LNCaP clone FGC (cell line): ENCODE measurements at regions not wholly inside any gene's neighbourhood (a gene's known extent, or its start where the extent isn't known, plus 50 kb on each side); places are given as distances from the start of the nearest gene placed in this dataset.
A peak's percentile ranks its signal among the peaks of the same experiment; 100 is the strongest.

ENCODE experiments used
- DNase-seq: peaks from one replicate; pipeline ENCODE4 v3.0.0-alpha.2; 2011; ENCODE audit warnings: low read depth
- H3K4me3 ChIP-seq: 2 replicates; pipeline ENCODE4 v1.5.1; 2011; ENCODE audit warnings: mild to moderate bottlenecking, low read depth, low read length, control low read depth
- TF ChIP-seq, protein P1 (sequence below): IDR thresholded peaks from 2 replicates; pipeline ENCODE4 v1.5.1; 2012; ENCODE audit warnings: mild to moderate bottlenecking; ENCODE audit not compliant: control insufficient read depth, insufficient read depth; ENCODE audit errors: extremely low read depth

DNA sequence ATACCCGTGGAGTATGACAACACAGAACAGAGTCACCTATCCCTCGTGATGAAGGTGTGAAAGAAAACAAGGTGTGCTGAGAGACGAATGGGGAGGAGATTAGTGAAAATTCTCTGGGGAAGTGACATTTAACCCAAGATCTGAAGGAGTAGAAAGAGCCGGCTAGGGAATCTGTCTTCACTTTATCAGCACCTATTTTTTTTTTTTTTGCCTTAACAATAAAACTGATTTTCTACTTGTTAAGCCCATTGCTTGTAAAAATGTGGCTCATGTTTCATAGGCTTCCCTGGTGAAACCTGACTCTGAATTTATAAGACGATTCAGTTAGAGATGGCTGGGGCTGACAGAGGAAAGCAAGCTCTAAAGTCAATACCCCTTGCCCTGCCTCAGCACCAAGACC is 322.6 kb upstream of the MSX2 start:
- TF ChIP-seq, protein P1, sequence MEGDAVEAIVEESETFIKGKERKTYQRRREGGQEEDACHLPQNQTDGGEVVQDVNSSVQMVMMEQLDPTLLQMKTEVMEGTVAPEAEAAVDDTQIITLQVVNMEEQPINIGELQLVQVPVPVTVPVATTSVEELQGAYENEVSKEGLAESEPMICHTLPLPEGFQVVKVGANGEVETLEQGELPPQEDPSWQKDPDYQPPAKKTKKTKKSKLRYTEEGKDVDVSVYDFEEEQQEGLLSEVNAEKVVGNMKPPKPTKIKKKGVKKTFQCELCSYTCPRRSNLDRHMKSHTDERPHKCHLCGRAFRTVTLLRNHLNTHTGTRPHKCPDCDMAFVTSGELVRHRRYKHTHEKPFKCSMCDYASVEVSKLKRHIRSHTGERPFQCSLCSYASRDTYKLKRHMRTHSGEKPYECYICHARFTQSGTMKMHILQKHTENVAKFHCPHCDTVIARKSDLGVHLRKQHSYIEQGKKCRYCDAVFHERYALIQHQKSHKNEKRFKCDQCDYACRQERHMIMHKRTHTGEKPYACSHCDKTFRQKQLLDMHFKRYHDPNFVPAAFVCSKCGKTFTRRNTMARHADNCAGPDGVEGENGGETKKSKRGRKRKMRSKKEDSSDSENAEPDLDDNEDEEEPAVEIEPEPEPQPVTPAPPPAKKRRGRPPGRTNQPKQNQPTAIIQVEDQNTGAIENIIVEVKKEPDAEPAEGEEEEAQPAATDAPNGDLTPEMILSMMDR = no peak
- no peak overlapping the region for H3K4me3 ChIP-seq
- DNase-seq = no peak

- TF ChIP-seq, protein P1 = peak; percentile 29; the same call in 1 of the 2 replicates
- H3K4me3 ChIP-seq = no peak overlapping the region
- no peak for DNase-seq
Measured at GRCh38 chr5:174402222-174402812, 322.1 kb upstream of the MSX2 start.

DNA sequence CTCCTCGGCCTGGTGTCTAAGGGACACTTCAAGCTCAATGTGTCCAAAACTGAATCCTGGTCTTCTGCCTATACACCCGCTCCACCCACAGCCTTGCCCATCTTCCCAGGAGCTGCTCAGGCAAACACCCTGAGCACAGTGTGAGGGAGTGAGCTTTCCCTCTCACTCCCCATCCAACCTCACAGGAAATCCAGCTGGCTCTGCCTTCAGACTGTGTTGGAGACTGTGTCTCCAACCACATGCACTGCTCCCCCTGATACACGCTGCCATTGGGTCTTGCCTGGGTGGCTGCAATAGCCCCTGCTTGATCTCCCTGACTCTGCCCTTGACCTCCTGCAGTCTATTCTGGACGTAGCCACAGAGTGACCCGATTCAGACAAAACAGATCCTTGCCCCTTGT is 319.5 kb upstream of the MSX2 start:
- no peak for DNase-seq
- TF ChIP-seq, protein P1 = no peak

DNA sequence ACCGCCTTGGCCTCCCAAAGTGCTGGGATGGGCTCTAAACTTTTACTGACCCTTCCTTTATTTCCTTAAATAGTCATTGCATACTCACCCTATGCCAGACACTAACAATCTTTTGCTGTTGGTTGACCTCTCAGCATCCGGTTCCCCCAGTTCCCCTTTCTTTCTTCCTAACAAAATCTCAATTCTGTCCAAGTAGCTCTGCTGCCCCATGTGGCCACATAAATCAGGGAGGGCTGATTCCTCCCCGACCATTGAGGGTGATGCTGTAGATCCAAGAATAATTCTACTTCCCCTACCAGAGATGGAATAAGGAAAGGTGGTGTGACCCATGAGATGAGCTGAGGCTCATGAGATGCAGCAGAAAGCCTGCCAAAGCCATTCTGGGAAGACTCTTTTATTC is 315.3 kb upstream of the MSX2 start:
- H3K4me3 ChIP-seq = no peak overlapping the region
- no peak for DNase-seq
- TF ChIP-seq, protein P1 = peak; percentile 21; the same call in 1 of the 2 replicates

More for the DNA sequence above, 319.5 kb upstream of the MSX2 start:
- no peak overlapping the region for H3K4me3 ChIP-seq

DNA sequence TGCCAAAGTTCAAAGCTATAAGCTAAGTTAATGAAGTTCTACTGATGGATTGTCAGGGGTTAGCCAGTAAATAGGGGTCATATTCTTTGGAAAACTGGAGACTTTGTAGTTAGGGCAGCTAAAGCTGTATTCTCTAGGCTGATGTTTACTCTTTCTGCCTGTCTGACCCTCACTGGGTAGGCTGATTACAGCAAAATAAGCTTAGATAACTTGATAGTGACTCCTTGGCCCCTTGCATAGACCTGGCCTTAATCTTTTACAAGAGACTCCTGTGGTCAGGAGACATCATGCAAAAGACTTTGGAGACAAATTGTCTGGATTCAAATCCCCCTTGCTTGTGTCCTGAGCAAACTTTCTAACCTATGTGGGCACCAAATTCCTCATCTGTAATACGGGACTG is 314.4 kb upstream of the MSX2 start:
- no peak for DNase-seq
- TF ChIP-seq, protein P1 = no peak
- H3K4me3 ChIP-seq = no peak overlapping the region

DNA sequence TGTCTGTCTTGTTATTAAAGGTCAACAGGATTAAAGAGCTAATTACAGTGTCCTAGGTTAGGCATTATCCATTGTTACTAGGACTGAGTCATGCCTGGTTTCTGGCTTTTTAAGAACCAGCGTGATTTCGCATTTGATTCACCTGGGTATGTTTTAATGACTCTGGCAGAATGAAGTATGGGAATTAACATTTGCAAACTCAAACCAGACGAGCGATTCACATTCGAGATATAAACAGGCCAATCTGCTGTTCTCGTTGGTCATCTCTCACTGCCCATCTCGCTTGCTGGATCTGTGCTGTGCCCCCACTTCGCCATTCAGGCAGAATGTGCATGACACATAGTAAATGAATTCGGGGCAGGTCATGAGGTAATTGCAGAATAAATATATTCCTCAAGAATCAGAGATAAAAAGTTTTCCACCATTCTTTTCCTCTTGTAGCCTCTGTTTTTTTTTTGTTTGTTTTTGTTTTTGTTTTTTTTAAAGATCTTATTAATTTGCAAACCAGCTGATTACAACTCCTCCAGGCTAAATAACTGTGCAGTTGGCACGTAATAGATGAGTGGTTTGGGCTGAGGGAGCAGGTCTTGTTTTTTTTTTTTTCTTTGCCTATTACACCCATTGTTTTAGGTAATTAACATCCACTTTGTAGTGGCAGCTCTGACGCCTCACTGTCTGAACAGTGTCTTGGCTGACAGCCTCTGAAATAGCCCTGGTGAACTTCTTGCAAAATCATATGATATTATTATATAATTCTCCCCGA is 313.5 kb upstream of the MSX2 start:
- DNase-seq = no peak
- TF ChIP-seq, protein P1 = no peak
- H3K4me3 ChIP-seq = no peak overlapping the region
